ENCODE measurements at regions not wholly inside any gene's neighbourhood (a gene's known extent, or its start where the extent isn't known, plus 50 kb on each side); places are given as distances from the start of the nearest gene placed in this dataset.

DNA sequence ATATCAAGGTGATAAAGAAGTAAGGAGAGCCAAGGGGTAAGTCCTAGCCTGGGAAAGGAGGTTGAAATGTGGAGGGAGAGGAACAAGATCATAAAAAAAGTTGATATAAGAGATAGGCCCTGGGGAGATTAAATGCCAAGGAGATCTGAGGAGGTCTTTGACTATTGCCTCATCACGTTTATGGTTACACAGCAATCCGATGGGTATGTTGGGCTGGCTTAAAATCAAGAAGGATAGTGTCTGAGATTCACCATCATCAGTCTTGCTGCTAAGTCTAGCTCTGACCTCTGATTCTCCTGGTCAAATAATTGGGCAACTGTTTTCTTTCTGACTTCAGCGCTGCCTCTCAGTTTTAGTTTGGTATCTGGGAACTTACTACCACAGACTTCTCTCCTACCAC, 416.3 kb downstream of the GPATCH2 start:
- TF ChIP-seq, protein P1, sequence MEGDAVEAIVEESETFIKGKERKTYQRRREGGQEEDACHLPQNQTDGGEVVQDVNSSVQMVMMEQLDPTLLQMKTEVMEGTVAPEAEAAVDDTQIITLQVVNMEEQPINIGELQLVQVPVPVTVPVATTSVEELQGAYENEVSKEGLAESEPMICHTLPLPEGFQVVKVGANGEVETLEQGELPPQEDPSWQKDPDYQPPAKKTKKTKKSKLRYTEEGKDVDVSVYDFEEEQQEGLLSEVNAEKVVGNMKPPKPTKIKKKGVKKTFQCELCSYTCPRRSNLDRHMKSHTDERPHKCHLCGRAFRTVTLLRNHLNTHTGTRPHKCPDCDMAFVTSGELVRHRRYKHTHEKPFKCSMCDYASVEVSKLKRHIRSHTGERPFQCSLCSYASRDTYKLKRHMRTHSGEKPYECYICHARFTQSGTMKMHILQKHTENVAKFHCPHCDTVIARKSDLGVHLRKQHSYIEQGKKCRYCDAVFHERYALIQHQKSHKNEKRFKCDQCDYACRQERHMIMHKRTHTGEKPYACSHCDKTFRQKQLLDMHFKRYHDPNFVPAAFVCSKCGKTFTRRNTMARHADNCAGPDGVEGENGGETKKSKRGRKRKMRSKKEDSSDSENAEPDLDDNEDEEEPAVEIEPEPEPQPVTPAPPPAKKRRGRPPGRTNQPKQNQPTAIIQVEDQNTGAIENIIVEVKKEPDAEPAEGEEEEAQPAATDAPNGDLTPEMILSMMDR (IDR thresholded peaks at IDR 0.05; ENCODE audit: borderline replicate concordance, control extremely low read depth, extremely low read depth, insufficient read depth, missing control alignments) = no peak

DNA sequence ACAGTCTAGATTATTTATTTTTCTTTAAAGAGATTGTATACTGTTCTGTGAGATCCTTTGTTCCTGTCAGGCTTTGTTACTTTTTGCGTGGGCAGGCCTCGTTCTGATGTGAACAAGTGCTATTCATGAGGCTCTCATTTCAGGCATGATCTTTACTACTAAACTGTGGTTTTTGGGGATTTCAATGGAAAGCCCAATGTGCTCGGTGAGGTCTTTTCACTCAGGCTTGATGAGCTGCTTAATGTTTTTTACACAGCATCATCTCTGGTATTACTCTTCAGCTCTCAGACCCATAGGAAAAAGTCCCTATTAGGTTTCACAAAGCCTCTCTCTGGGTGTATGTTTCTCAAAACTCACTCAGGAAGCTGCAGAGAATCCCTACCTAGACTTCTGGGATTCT, 419.4 kb downstream of the GPATCH2 start:
- in situ Hi-C loops (cut with MboI; ENCODE audit: low sequenced_read_pairs, unreplicated experiment) = no loop called here
- peak; percentile 11 for DNase-seq (ENCODE audit: low spot score)
- TF ChIP-seq, protein P1 (IDR thresholded peaks at IDR 0.05; ENCODE audit: borderline replicate concordance, control extremely low read depth, extremely low read depth, insufficient read depth, missing control alignments) = no peak

More for the DNA sequence above, 416.3 kb downstream of the GPATCH2 start:
- DNase-seq (ENCODE audit: low spot score) = no peak
- in situ Hi-C loops (cut with MboI; ENCODE audit: low sequenced_read_pairs, unreplicated experiment) = no loop called here

DNA sequence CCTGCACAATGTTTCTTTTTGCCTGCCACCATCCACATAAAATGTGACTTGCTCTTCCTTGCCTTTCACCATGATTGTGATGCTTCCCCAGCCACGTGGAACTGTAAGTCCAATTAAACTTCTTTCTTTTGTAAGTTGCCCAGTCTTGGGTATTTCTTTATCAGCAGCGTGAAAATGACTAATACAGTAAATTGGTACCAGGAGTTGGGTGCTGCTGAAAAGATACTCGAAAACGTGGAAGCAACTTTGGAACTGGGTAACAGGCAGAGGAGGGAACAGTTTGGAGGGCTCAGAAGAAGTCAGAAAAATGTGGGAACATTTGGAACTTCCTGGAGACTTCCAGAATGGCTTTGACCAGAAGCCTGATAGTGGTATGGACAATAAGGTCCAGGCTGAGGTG, 425.3 kb downstream of the GPATCH2 start:
- no peak for DNase-seq (ENCODE audit: low spot score)
- in situ Hi-C loops (cut with MboI; ENCODE audit: low sequenced_read_pairs, unreplicated experiment) = no loop called here
- TF ChIP-seq, protein P1 (IDR thresholded peaks at IDR 0.05; ENCODE audit: borderline replicate concordance, control extremely low read depth, extremely low read depth, insufficient read depth, missing control alignments) = no peak

DNA sequence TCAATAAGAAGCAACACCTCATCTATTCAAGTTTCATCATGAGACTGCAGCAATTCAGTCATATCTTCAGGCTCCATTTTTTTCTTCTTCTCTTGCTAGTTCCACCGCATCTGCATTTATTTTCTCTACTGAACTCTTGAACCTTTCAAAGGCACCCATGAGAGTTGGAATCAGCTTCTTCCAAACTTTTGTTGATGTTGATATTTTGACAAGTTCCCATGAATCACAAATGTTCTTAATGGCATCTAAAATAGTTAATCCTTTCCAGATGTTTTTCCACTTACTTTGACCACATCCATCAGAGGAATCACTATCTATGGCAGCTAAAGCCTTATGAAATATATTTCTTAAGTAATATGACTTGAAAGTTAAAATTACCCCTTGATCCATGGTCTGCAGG, 434.3 kb downstream of the GPATCH2 start:
- TF ChIP-seq, protein P1 (IDR thresholded peaks at IDR 0.05; ENCODE audit: borderline replicate concordance, control extremely low read depth, extremely low read depth, insufficient read depth, missing control alignments) = no peak
- DNase-seq (ENCODE audit: low spot score) = no peak
- in situ Hi-C loops (cut with MboI; ENCODE audit: low sequenced_read_pairs, unreplicated experiment) = no loop called here

DNA sequence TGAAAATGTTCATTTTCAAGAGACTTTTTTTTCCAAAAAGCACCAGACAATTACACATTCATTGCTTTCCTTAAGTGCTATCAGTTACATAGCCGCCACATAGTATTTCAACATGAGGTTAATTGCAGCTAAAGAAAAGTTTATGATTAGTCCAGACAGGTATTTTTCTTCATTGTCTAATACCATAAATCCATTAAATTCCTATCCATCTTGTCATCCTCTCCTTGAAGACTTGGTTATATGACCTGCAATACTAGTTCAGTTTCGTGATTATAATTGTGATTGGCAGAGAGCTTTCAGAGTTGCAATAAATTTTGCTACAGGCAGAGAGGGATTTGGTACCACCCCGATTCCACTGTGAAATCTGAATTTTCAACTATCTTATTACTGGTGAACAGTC, 437.7 kb downstream of the GPATCH2 start:
- DNase-seq (ENCODE audit: low spot score) = no peak
- in situ Hi-C loops (cut with MboI; ENCODE audit: low sequenced_read_pairs, unreplicated experiment) = no loop called here
- TF ChIP-seq, protein P1 (IDR thresholded peaks at IDR 0.05; ENCODE audit: borderline replicate concordance, control extremely low read depth, extremely low read depth, insufficient read depth, missing control alignments) = no peak

DNA sequence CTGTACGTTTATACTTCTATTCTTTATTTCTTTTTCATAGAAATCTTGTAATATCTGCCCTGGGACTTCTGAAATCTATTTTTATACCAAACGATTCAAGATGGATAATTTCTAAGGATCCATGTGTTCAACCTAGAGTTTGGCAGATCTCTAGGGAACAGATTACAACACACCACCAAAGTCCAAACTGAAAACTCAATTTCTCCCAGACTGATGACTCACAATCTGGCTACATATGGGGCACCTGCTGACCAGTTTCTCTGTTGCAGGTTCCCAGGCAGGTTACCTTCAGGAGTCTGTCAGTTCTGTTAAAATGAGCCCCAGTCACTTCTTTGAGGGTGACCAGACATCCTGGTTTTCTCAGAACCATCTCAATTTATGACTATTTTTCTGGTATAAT, 439.4 kb downstream of the GPATCH2 start:
- no peak for DNase-seq (ENCODE audit: low spot score)
- TF ChIP-seq, protein P1 (IDR thresholded peaks at IDR 0.05; ENCODE audit: borderline replicate concordance, control extremely low read depth, extremely low read depth, insufficient read depth, missing control alignments) = no peak
- in situ Hi-C loops (cut with MboI; ENCODE audit: low sequenced_read_pairs, unreplicated experiment) = no loop called here

DNA sequence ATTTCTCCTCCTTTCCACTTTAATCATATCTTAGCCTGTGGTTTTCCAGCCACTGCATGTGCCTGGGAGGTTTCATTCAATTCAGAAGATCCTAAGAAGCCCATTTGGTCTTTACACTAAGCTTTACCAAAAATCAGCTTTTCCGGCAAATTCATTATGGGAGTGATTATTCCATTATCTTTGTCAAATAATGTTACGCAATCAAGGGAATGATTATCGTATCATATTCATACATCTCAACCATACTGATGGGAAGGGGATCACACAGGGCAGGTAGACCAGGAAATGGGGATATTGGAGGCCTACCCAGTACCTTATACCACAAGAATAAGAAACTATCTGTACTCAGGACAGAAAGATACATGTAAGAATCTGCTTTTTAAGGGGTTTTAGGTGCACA, 440.5 kb downstream of the GPATCH2 start:
- in situ Hi-C loops (cut with MboI; ENCODE audit: low sequenced_read_pairs, unreplicated experiment) = no loop called here
- no peak for DNase-seq (ENCODE audit: low spot score)
- TF ChIP-seq, protein P1 (IDR thresholded peaks at IDR 0.05; ENCODE audit: borderline replicate concordance, control extremely low read depth, extremely low read depth, insufficient read depth, missing control alignments) = no peak
